ENCODE measurements at regions not wholly inside any gene's neighbourhood (a gene's known extent, or its start where the extent isn't known, plus 50 kb on each side); places are given as distances from the start of the nearest gene placed in this dataset.

DNA sequence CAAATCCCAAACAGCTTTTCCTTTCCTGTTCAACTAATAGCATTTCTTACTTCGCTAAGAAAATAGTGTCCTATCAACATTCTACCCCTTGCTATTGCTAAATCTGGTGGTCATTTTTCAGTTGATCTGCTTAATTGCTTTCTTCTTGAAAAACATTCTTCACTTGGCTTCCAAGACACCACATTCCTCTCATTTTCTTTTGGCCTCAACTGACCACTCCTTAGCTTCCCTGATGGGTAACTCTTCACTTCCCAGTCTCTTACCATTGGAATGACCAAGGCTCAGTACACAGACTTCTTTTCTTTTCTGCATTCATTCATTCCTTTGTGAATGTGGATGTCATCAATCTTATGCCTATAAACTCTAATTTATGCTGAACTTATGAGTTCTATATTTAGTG is 230.8 kb upstream of the CDH2 start:
- Histone ChIP-seq H3K9me3 (ENCODE audit: control insufficient read depth in 1 of 2, low read length in 2 of 2) (no peaks in the 10 kb centered on the region), H3K4me1 (ENCODE audit: control insufficient read depth in 1 of 2, insufficient read depth in 2 of 2, low read length in 2 of 2) (no peaks in the 10 kb centered on the region)

DNA sequence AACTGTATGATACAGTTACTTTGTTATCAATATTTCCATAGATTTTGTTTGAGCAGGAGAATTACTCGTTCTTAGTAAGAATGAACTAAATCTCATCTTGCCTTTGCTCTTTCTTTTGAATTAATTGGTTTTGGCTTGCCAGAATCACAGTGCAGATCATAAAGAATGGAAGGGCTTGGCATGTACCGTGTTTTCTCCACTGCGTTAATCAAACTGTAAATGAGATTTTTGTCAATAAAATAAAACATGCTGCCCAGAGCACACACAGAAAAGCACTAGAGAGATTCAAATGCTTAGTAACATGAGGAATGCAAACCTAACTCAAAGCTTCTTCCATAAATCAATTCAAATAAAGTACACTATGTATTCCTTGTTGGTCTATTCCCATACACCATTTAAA is 229.6 kb upstream of the CDH2 start:
- Histone ChIP-seq H3K4me1 (ENCODE audit: control insufficient read depth in 1 of 2, insufficient read depth in 2 of 2, low read length in 2 of 2) (no peaks in the 10 kb centered on the region), H3K27me3 (ENCODE audit: low read depth, low read length) (no peaks in the 10 kb centered on the region), H3K4me3 (ENCODE audit: low read depth in 1 of 2, low read length in 2 of 2) (no peak overlapping the region), H3K9me3 (ENCODE audit: control insufficient read depth in 1 of 2, low read length in 2 of 2) (no peaks in the 10 kb centered on the region), H3K27ac (ENCODE audit: low read length) (no peak overlapping the region), H3K36me3 (ENCODE audit: control insufficient read depth in 1 of 2, insufficient read depth in 2 of 2, low read length in 2 of 2) (no peaks in the 10 kb centered on the region)

More for the DNA sequence above, 230.8 kb upstream of the CDH2 start:
- no peaks in the 10 kb centered on the region for H3K36me3 ChIP-seq (ENCODE audit: control insufficient read depth in 1 of 2, insufficient read depth in 2 of 2, low read length in 2 of 2)
- no peak overlapping the region for H3K4me3 ChIP-seq (ENCODE audit: low read depth in 1 of 2, low read length in 2 of 2)
- H3K27me3 ChIP-seq (ENCODE audit: low read depth, low read length): no peaks in the 10 kb centered on the region
- H3K27ac ChIP-seq (ENCODE audit: low read length): no peak overlapping the region

- Histone ChIP-seq H3K27ac (ENCODE audit: low read length) (no peak overlapping the region), H3K27me3 (ENCODE audit: low read depth, low read length) (no peaks in the 10 kb centered on the region), H3K4me3 (ENCODE audit: low read depth in 1 of 2, low read length in 2 of 2) (no peak overlapping the region), H3K36me3 (ENCODE audit: control insufficient read depth in 1 of 2, insufficient read depth in 2 of 2, low read length in 2 of 2) (no peaks in the 10 kb centered on the region), H3K4me1 (ENCODE audit: control insufficient read depth in 1 of 2, insufficient read depth in 2 of 2, low read length in 2 of 2) (no peaks in the 10 kb centered on the region), H3K9me3 (ENCODE audit: control insufficient read depth in 1 of 2, low read length in 2 of 2) (no peaks in the 10 kb centered on the region)
These were observed 227.8 kb upstream of the CDH2 start for GRCh38 chr18:28404694-28405093.

DNA sequence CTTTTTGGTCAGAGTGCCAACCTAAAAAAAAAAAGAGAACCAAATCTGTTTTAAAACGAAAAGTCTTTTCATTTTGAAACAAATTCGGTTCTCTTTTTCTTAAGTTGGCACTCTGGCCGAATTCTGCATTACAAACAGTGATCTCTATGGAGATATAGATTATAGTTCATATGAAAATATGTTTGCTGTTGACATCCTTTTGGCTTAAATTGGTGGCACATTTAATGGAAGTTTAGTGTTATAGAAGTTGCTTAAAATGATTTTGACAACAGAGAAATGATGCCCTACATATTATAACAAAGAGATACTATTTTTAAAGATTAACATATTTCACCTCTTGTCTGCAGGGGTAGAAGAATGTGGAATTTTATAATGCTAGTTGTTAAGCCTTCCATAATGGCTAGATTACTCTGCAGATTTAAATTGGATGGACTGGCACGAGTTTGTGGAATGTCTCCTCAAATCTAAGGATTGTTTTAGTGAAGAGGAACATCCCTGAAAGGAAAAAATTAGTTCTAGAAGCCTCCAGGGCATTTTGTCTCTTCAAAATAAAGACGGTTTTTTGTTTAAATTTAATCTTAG is 222.9 kb upstream of the CDH2 start:
- H3K36me3 ChIP-seq (ENCODE audit: control insufficient read depth in 1 of 2, insufficient read depth in 2 of 2, low read length in 2 of 2): no peaks in the 10 kb centered on the region
- H3K4me1 ChIP-seq (ENCODE audit: control insufficient read depth in 1 of 2, insufficient read depth in 2 of 2, low read length in 2 of 2): no peaks in the 10 kb centered on the region
- H3K27me3 ChIP-seq (ENCODE audit: low read depth, low read length): no peaks in the 10 kb centered on the region
- no peaks in the 10 kb centered on the region for H3K9me3 ChIP-seq (ENCODE audit: control insufficient read depth in 1 of 2, low read length in 2 of 2)
- no peak overlapping the region for H3K27ac ChIP-seq (ENCODE audit: low read length)
- no peak overlapping the region for H3K4me3 ChIP-seq (ENCODE audit: low read depth in 1 of 2, low read length in 2 of 2)

GRCh38 chr18:28398471-28398870 is 221.5 kb upstream of the CDH2 start:
- H3K9me3 ChIP-seq (ENCODE audit: control insufficient read depth in 1 of 2, low read length in 2 of 2): no peaks in the 10 kb centered on the region
- no peak overlapping the region for H3K4me3 ChIP-seq (ENCODE audit: low read depth in 1 of 2, low read length in 2 of 2)
- H3K36me3 ChIP-seq (ENCODE audit: control insufficient read depth in 1 of 2, insufficient read depth in 2 of 2, low read length in 2 of 2): no peaks in the 10 kb centered on the region
- H3K27me3 ChIP-seq (ENCODE audit: low read depth, low read length): no peaks in the 10 kb centered on the region
- no peaks in the 10 kb centered on the region for H3K4me1 ChIP-seq (ENCODE audit: control insufficient read depth in 1 of 2, insufficient read depth in 2 of 2, low read length in 2 of 2)
- H3K27ac ChIP-seq (ENCODE audit: low read length): no peak overlapping the region

DNA sequence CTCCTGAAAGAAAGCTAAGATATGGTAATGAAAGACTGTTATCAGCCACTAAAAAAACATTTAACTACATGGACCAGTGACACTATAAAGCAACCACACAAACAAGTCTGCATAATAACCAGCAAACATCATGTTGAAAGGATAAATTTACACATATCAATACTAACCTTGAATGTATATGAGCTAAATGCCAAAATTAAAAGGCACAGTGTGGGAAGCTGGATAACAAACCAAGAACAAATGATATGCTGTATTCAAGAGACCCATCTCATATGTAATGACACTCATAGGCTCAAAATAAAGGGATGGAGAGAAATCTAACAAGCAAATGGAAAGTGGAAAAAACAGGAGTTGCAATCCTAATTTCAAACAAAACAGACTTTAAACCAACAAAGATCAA is 213.1 kb upstream of the CDH2 start:
- Histone ChIP-seq H3K4me1 (ENCODE audit: control insufficient read depth in 1 of 2, insufficient read depth in 2 of 2, low read length in 2 of 2) (no peaks in the 10 kb centered on the region), H3K27ac (ENCODE audit: low read length) (no peak overlapping the region), H3K9me3 (ENCODE audit: control insufficient read depth in 1 of 2, low read length in 2 of 2) (peaks cover 0 to 28% of the 10 kb centered on the region in 2 donors), H3K4me3 (ENCODE audit: low read depth in 1 of 2, low read length in 2 of 2) (no peak overlapping the region), H3K27me3 (ENCODE audit: low read depth, low read length) (no peaks in the 10 kb centered on the region), H3K36me3 (ENCODE audit: control insufficient read depth in 1 of 2, insufficient read depth in 2 of 2, low read length in 2 of 2) (no peaks in the 10 kb centered on the region)

GRCh38 chr18:28382215-28382879 is 205.4 kb upstream of the CDH2 start:
- no peaks in the 10 kb centered on the region for H3K4me1 ChIP-seq (ENCODE audit: control insufficient read depth in 1 of 2, insufficient read depth in 2 of 2, low read length in 2 of 2)
- H3K9me3 ChIP-seq (ENCODE audit: control insufficient read depth in 1 of 2, low read length in 2 of 2): peaks cover 0 to 2% of the 10 kb centered on the region in 2 donors
- no peaks in the 10 kb centered on the region for H3K27me3 ChIP-seq (ENCODE audit: low read depth, low read length)
- H3K4me3 ChIP-seq (ENCODE audit: low read depth in 1 of 2, low read length in 2 of 2): no peak overlapping the region
- no peaks in the 10 kb centered on the region for H3K36me3 ChIP-seq (ENCODE audit: control insufficient read depth in 1 of 2, insufficient read depth in 2 of 2, low read length in 2 of 2)
- H3K27ac ChIP-seq (ENCODE audit: low read length): no peak overlapping the region

DNA sequence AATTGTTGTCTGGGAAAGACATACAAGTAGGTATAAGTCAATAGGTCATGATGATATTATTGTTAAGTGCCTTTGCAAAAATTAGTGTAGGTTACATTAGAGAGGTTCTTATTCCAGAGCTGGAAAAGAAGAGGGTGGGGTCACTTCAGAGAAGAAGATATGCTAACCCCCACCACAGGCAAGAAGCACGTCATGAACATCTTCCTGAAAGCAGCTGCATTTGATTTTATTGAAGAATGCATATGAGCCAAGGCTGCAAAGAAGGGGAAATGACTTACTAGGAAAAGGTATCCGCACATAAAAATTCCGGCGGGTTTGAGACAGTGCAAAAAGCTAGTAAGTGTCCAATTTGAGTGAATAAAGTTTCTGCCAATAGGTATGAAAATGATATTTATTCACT is 195.3 kb upstream of the CDH2 start:
- H3K27me3 ChIP-seq (ENCODE audit: low read depth, low read length): no peaks in the 10 kb centered on the region
- no peak overlapping the region for H3K27ac ChIP-seq (ENCODE audit: low read length)
- H3K36me3 ChIP-seq (ENCODE audit: control insufficient read depth in 1 of 2, insufficient read depth in 2 of 2, low read length in 2 of 2): no peaks in the 10 kb centered on the region
- no peak overlapping the region for H3K4me3 ChIP-seq (ENCODE audit: low read depth in 1 of 2, low read length in 2 of 2)
- H3K9me3 ChIP-seq (ENCODE audit: control insufficient read depth in 1 of 2, low read length in 2 of 2): no peaks in the 10 kb centered on the region
- H3K4me1 ChIP-seq (ENCODE audit: control insufficient read depth in 1 of 2, insufficient read depth in 2 of 2, low read length in 2 of 2): no peaks in the 10 kb centered on the region

DNA sequence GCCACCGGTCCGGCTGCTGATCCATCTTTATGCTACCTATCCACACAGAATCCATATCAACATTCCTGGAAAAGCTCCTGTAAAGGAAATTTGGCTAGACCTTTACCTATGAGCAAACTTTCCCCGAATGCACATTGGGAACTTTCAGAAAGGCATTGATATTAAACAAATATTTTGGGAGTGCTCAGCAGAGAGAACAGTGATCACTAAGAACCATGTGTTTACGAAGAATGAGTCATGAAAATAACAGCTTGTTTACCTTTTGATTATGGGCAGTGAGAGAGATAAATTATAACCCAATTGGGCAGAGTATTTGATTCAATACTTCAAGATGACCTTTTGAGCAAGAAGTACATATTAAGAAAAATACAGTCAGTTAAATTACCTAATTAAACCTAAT is 189.7 kb upstream of the CDH2 start:
- Histone ChIP-seq H3K27ac (ENCODE audit: low read length) (no peak overlapping the region), H3K9me3 (ENCODE audit: control insufficient read depth in 1 of 2, low read length in 2 of 2) (no peaks in the 10 kb centered on the region), H3K36me3 (ENCODE audit: control insufficient read depth in 1 of 2, insufficient read depth in 2 of 2, low read length in 2 of 2) (no peaks in the 10 kb centered on the region), H3K4me3 (ENCODE audit: low read depth in 1 of 2, low read length in 2 of 2) (no peak overlapping the region), H3K27me3 (ENCODE audit: low read depth, low read length) (no peaks in the 10 kb centered on the region), H3K4me1 (ENCODE audit: control insufficient read depth in 1 of 2, insufficient read depth in 2 of 2, low read length in 2 of 2) (no peaks in the 10 kb centered on the region)

DNA sequence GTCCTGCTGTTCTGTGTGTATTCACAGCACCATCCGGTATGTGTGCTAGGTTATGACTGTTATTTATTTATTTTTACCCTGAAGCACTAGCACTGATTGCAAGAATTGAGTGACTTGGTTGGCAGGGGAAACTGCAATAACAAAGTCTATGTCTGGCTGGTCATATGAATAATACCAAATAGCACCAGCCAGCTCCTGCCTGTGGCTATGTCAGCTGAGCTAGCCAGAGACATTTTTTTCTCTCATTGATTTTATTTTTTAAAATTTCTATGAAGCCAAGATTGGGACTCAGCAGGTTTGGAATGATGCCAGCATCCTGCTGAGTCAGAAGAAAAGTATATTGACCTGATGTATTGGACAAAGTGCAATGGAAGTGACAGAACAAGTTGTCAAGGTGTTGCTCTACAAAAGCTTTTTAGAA is 188.5 kb upstream of the CDH2 start:
- H3K36me3 ChIP-seq (ENCODE audit: control insufficient read depth in 1 of 2, insufficient read depth in 2 of 2, low read length in 2 of 2): no peaks in the 10 kb centered on the region
- H3K4me1 ChIP-seq (ENCODE audit: control insufficient read depth in 1 of 2, insufficient read depth in 2 of 2, low read length in 2 of 2): no peaks in the 10 kb centered on the region
- H3K4me3 ChIP-seq (ENCODE audit: low read depth in 1 of 2, low read length in 2 of 2): no peak overlapping the region
- no peaks in the 10 kb centered on the region for H3K9me3 ChIP-seq (ENCODE audit: control insufficient read depth in 1 of 2, low read length in 2 of 2)
- no peak overlapping the region for H3K27ac ChIP-seq (ENCODE audit: low read length)
- no peaks in the 10 kb centered on the region for H3K27me3 ChIP-seq (ENCODE audit: low read depth, low read length)

- H3K36me3 ChIP-seq (ENCODE audit: control insufficient read depth in 1 of 2, insufficient read depth in 2 of 2, low read length in 2 of 2): no peaks in the 10 kb centered on the region
- no peaks in the 10 kb centered on the region for H3K4me1 ChIP-seq (ENCODE audit: control insufficient read depth in 1 of 2, insufficient read depth in 2 of 2, low read length in 2 of 2)
- H3K27ac ChIP-seq (ENCODE audit: low read length): no peak overlapping the region
These were observed 186.2 kb upstream of the CDH2 start for GRCh38 chr18:28363124-28363523.

GRCh38 chr18:28359176-28359575 is 182.2 kb upstream of the CDH2 start:
- H3K36me3 ChIP-seq (ENCODE audit: control insufficient read depth in 1 of 2, insufficient read depth in 2 of 2, low read length in 2 of 2): no peaks in the 10 kb centered on the region
- H3K27ac ChIP-seq (ENCODE audit: low read length): no peak overlapping the region
- H3K9me3 ChIP-seq (ENCODE audit: control insufficient read depth in 1 of 2, low read length in 2 of 2): no peaks in the 10 kb centered on the region
- no peaks in the 10 kb centered on the region for H3K4me1 ChIP-seq (ENCODE audit: control insufficient read depth in 1 of 2, insufficient read depth in 2 of 2, low read length in 2 of 2)
- H3K4me3 ChIP-seq (ENCODE audit: low read depth in 1 of 2, low read length in 2 of 2): no peak overlapping the region
- H3K27me3 ChIP-seq (ENCODE audit: low read depth, low read length): no peaks in the 10 kb centered on the region

More at GRCh38 chr18:28363124-28363523, 186.2 kb upstream of the CDH2 start:
- Histone ChIP-seq H3K4me3 (ENCODE audit: low read depth in 1 of 2, low read length in 2 of 2) (no peak overlapping the region), H3K27me3 (ENCODE audit: low read depth, low read length) (no peaks in the 10 kb centered on the region), H3K9me3 (ENCODE audit: control insufficient read depth in 1 of 2, low read length in 2 of 2) (no peaks in the 10 kb centered on the region)

Measured in muscle layer of duodenum (tissue), 2 donors.